Lower lobe of right lung (tissue), 2 donors: ENCODE measurements at regions not wholly inside any gene's neighbourhood (a gene's known extent, or its start where the extent isn't known, plus 50 kb on each side); places are given as distances from the start of the nearest gene placed in this dataset.

ENCODE experiments used
- ATAC-seq, 2 donors: fragments of 200-7000 bp; cut with Tn5 transposase; one replicate each; pipeline ENCODE4 v1.9.1; 2020 to 2022; ENCODE audit warnings: mild to moderate bottlenecking in 2 of 2, moderate library complexity in 2 of 2
- DNase-seq: peaks from one replicate; pipeline ENCODE4 v3.0.0-alpha.2; 2020
- H3K27ac ChIP-seq: fragments of 200-600 bp; one replicate; pipeline ENCODE4 v1.8.0; 2022
- H3K27me3 ChIP-seq: fragments of 200-600 bp; one replicate; pipeline ENCODE4 v1.8.0; 2022; ENCODE audit warnings: low read depth
- H3K36me3 ChIP-seq: fragments of 200-600 bp; one replicate; pipeline ENCODE4 v1.8.0; 2022; ENCODE audit warnings: mild to moderate bottlenecking
- H3K4me1 ChIP-seq: fragments of 200-600 bp; one replicate; pipeline ENCODE4 v1.8.0; 2022
- H3K4me3 ChIP-seq: fragments of 200-600 bp; one replicate; pipeline ENCODE4 v1.8.0; 2022; ENCODE audit warnings: mild to moderate bottlenecking
- H3K9me3 ChIP-seq: fragments of 200-600 bp; one replicate; pipeline ENCODE4 v1.8.0; 2022
- CTCF ChIP-seq: fragments of 200-600 bp; IDR thresholded peaks from one replicate; pipeline ENCODE4 v1.8.0; 2022; ENCODE audit warnings: antibody characterized with exemption, mild to moderate bottlenecking
- intact Hi-C: fragments of 100-400 bp; cut with DNase I; formaldehyde crosslinking; loops from one replicate; pipeline ENCODE4 v1.11.0; 2022
- donor health status: DM: no; HTN: yes; CAD: no; lungs with severe emphysema.

DNA sequence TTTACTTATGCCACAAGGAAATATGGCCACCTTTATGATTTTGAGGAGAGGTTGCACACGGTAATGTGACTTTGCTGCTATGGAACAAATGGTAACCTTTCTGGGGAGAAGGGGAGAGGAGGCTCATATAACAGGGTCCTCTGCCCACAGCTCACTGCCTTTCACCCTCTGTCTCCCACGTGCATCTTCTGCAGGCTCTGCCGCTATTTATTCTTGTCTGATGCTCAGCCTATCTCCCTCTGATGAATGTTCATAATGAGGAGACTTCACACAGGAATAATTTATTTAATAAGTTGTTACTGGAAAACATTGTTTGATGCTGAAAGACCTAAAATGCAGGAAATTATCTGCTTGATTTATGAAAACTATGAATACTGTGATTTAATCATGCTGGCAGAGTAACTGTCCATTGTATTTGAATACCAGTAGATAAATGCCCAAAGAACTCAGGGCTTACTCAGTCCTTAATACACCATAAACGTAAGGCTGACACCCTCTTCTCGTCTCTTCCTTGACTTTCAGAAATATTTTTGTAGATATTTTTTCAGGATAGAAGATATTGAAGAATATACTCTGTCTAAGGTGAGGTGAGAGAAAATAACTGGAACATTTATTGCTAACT lies 721.1 kb downstream of the QKI start:
- ATAC-seq (no peak), DNase-seq (no peak)
- Histone ChIP-seq H3K9me3 (no peaks in the 10 kb centered on the region), H3K4me3 (no peak overlapping the region), H3K36me3 (no peaks in the 10 kb centered on the region), H3K27ac (no peak overlapping the region), H3K27me3 (no peaks in the 10 kb centered on the region), H3K4me1 (no peaks in the 10 kb centered on the region)
- TF ChIP-seq CTCF, result no peak
- intact Hi-C loops, result no loop called here

DNA sequence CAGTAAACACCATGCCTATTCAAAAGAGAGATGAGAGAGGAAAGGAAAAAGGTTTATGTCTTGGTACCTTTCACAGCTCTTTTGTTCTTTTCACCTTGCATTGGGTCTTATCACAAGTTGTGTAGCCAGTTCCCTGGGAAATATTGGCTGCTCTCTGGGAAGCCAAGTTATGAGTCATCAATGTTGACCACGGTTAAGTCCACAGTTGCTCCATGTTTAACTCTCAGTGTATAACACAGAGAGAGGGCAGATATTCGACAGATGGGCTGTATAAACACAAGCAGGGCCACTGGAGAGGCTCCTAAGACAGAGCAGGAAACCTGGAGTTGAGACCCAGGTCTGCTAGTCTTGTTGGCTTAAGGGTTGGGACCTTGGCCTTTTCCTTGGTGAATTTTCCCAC lies 718.6 kb downstream of the QKI start:
- intact Hi-C loops, result no loop called here
- no peak for ATAC-seq
- TF ChIP-seq CTCF, result no peak

DNA sequence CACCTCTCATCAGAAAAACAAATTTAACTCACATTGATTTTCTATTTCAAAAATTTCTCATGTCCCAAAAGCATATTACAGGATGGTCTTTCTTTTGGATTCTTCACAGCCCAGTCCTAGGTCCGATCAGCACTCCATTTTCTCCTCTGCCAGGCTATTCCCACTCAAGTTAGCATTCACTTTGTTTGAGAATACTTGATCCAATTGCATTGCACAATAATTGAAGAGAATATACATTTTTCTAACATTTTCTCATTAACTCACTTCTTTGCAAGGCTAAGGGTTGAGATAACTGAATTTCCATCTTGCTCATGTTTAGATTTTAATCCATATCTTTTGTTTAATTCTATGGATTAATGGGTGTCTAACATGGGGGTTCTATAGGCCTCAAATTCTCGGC lies 716.1 kb downstream of the QKI start:
- TF ChIP-seq CTCF, result no peak
- H3K27me3 ChIP-seq, result no peaks in the 10 kb centered on the region
- H3K27ac ChIP-seq, result no peak overlapping the region
- ATAC-seq, result no peak
- no peaks in the 10 kb centered on the region for H3K9me3 ChIP-seq
- intact Hi-C loops, result no loop called here
- no peak for DNase-seq
- no peaks in the 10 kb centered on the region for H3K4me1 ChIP-seq
- no peak overlapping the region for H3K4me3 ChIP-seq
- no peaks in the 10 kb centered on the region for H3K36me3 ChIP-seq

More for the DNA sequence above, 718.6 kb downstream of the QKI start:
- Histone ChIP-seq H3K36me3 (no peaks in the 10 kb centered on the region), H3K27ac (no peak overlapping the region), H3K27me3 (no peaks in the 10 kb centered on the region), H3K9me3 (no peaks in the 10 kb centered on the region), H3K4me3 (no peak overlapping the region), H3K4me1 (no peaks in the 10 kb centered on the region)
- no peak for DNase-seq

GRCh38 chr6:164130151-164130550 lies 715.6 kb downstream of the QKI start:
- Histone ChIP-seq H3K9me3 (no peaks in the 10 kb centered on the region), H3K4me1 (no peaks in the 10 kb centered on the region), H3K4me3 (no peak overlapping the region), H3K27ac (no peak overlapping the region), H3K27me3 (no peaks in the 10 kb centered on the region), H3K36me3 (no peaks in the 10 kb centered on the region)
- DNase-seq (no peak), ATAC-seq (no peak)
- intact Hi-C loops, result no loop called here
- no peak for TF ChIP-seq CTCF

DNA sequence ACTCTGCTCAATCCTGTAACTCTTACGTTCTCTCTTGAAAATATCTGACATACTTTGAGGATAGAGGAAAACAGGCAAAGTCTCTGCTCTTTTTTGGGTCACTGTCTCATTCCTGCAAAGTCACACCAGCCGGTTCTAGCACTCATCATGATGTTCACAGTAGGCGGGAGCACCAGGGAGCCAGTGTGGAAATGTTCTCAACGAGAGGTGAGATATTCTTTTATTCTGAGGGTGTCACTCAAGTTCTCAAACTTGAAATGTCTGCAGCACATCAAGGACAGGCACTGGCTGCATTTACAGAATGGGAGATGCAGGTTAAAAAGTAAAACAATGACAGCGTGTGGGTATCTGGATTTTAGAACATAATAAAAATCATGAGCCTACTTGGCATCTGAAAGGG lies 714.7 kb downstream of the QKI start:
- intact Hi-C loops, result no loop called here
- H3K36me3 ChIP-seq, result no peaks in the 10 kb centered on the region
- no peaks in the 10 kb centered on the region for H3K9me3 ChIP-seq
- H3K27ac ChIP-seq, result no peak overlapping the region
- DNase-seq, result no peak
- no peaks in the 10 kb centered on the region for H3K4me1 ChIP-seq
- no peaks in the 10 kb centered on the region for H3K27me3 ChIP-seq
- no peak overlapping the region for H3K4me3 ChIP-seq
- no peak for TF ChIP-seq CTCF
- no peak for ATAC-seq

DNA sequence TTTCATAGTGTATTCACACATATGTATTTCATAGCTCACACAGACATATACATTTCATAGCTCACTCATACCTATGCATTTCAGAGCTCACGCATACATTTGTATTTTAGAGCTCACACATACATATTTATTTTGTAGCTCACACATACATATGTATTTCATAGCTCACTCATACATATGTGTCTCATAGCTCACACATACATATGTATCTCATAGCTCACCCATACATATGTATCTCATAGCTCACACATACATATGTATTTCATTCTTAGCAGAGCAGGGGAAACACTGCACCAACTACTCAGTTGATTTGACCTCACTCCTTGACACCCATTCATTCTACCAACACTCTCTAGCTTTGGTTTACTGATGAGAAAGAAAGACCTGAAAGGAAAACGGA lies 713.6 kb downstream of the QKI start:
- ATAC-seq (no peak), DNase-seq (no peak)
- no peaks in the 10 kb centered on the region for H3K36me3 ChIP-seq
- TF ChIP-seq CTCF, result no peak
- no peak overlapping the region for H3K27ac ChIP-seq
- no peak overlapping the region for H3K4me3 ChIP-seq
- H3K27me3 ChIP-seq, result no peaks in the 10 kb centered on the region
- H3K4me1 ChIP-seq, result no peaks in the 10 kb centered on the region
- intact Hi-C loops, result no loop called here
- H3K9me3 ChIP-seq, result no peaks in the 10 kb centered on the region
